GM21825 (cell line): ENCODE measurements at regions not wholly inside any gene's neighbourhood (a gene's known extent, or its start where the extent isn't known, plus 50 kb on each side); places are given as distances from the start of the nearest gene placed in this dataset.

Source experiments
- ATAC-seq: cut with Tn5 transposase; IDR thresholded peaks from one replicate; pipeline ENCODE4 v1.9.1; 2021; ENCODE audit warnings: mild to moderate bottlenecking, moderate library complexity; ENCODE audit not compliant: unreplicated experiment

DNA sequence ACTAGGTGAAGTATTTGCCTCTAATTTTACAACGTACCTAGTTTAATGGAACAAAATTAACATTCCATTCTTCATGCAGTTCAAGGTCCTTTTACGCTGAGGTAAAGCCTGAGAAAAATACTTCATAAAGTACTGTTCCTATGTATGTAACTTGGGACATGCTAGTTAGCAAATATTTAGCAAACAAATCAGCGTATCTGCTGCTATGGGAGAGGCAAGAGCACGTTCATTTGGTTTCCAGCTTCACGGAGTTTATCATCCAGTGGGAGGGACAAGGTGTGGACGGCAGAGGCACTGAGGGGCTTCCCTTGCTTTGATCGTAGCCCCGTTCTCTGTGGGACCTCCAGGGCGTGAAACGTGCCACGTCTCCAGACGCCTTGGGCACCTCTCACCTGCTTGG lies 248.8 kb downstream of the IRS2 start:
- no peak for ATAC-seq

DNA sequence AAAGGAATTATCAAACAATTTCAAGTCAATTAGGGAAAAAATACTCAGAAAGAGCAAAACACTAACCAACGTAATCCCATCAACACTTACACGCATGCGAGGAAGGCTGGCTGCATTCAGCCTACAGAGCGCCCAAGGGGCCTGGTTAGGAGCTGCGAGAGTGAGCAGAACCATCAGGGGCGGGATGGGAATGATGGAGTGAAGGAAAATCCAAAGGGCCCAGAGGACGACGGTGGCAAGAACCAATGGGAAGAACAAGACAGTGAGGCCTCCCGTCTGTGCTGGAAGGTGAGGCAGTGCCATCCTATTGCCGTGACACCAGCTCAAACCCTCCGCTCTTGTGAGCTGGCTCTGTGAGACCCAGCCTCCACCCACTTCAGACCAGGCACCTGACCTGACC lies 253.0 kb downstream of the IRS2 start:
- ATAC-seq, result no peak

GRCh38 chr13:109529964-109530363 lies 256.4 kb downstream of the IRS2 start:
- no peak for ATAC-seq

DNA sequence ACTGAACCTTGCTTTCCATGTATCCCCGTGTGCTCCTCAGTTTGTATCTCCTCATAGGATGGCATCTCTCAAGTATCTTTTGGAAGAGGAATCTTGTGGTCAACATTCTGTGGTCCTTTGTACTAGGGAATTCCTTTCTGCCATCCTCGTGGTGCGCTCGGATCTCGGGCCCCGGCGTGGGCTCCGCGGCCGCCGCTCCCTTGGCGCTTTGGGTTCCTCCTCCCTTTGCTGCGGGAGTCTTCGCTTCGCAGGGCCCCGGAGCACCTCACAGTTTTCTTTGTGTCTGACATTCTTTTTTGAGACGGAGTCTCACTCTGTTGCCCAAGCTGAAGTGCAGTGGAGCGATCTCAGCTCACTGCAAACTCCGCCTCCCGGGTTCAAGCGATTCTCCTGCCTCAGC lies 264.7 kb downstream of the IRS2 start:
- no peak for ATAC-seq

GRCh38 chr13:109517517-109517916 lies 268.9 kb downstream of the IRS2 start:
- ATAC-seq, result no peak

GRCh38 chr13:109516186-109516585 lies 270.2 kb downstream of the IRS2 start:
- no peak for ATAC-seq

DNA sequence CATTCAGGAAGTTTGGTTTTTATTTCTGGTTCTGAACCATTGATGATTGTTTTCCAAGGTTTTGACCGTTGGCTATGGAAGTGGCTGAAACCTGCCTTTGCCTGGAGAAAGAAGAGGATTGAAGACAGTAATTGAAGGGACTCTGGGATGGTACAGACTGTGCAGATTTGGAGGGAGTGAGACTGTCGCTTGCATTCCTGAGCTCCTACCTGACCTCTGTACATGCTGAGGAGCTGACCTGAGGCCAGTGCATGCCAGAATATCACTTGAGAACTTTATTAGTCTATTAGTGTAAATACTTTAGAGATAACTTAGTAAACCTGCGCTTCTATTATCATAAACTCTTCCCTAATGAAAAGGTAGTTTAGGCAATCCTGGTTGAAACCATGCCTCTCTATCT lies 276.4 kb downstream of the IRS2 start:
- ATAC-seq, result no peak

GRCh38 chr13:109509154-109509900 lies 277.1 kb downstream of the IRS2 start:
- no peak for ATAC-seq

DNA sequence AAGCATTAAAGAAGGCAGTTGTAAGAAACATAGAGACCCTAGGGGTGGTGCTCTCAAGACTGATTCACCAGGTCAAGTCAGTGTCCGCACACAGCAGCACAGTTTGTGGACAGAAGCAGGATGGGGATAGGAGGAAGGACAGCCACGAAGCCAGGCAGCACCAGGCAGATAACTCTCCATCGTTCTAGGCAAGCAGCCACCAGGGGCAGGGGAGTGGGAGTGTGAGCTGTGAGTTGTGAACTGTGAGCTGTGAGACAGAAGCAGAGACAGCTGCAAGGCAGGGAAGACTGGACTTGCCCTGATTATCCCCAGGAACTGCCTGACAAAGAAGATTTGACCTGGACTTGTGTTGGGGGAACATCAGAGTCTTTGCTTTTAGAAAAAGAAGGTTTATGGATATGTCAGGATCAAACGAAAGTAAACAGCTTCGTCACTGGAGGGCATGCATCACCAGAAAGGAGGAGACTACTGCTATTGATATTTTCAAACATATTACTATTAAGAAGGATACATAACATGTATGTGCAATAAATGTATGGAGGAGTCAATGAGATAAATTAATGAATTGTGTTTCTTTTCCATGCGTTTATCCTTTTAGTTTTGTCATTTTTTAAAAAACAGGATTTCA lies 286.1 kb downstream of the IRS2 start:
- no peak for ATAC-seq

DNA sequence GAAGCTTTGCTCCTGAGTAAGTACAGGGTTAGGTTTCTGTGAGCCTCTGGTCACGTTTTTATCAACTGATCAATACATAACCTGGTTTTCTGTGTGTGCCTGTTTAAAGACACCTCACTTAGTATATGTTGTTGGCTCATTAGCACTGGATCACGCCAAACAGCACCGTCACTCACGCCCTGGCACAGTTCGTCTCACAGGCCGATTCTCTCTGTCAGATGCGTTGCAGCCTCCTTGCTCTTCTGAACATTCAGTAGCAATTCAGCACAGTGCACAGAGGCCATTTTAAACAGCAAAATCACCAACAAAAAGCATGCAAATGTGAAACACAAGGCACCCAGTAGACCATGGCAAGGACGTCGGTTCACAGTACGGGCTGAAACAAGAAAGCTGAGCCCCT lies 288.5 kb downstream of the IRS2 start:
- no peak for ATAC-seq

DNA sequence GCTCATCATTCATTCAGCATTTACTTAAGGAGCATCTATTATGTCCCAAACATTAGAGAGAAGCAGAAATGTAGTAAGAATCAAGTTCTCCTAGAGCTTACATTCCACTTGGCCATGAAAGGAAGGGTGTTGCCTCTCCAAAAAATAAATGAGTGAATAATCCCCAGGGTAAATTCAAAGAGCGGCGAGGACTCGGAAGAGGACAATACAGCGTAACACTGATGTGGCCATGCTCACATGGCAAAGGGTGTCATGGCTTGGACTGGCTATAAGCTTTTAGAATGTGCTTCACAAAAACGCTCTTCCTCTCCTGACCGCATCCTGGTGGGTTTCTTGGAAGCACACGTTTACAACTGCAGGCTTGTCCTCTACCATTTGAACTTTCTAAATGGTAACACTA lies 290.2 kb downstream of the IRS2 start:
- no peak for ATAC-seq

- no peak for ATAC-seq
Measured at GRCh38 chr13:109494925-109495369, 291.4 kb downstream of the IRS2 start.

DNA sequence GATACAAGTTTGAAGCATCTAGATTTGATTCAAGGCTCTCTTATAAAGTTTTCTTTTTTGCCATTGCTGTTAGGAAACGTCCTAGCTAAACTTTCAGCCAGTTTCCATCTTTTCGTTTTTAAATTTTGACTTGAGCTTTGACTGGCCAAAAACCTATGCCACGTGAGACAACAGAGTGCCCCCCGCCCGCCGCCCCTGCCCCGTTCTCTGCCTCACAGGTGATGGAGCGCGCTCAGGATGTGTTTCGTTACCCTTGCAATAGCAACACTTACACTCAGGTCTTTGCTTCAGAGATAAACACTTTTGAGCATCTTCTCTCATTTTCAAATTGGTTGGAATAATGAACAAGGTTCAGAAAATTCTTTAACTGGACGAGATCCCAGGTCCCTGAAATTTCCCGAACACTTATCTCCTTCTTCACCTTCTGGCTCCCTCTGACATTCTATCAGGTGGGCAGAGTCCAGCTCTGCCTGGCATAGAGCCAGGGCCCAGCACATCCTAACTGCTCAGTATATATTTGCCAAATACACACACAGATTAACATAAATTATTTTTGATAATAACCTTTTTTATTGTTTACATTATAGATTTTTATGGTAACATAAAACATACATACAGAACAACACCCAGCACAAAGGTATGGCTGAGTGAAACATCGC lies 301.1 kb downstream of the IRS2 start:
- no peak for ATAC-seq

- no peak for ATAC-seq
Measured at GRCh38 chr13:109483284-109483683, 303.1 kb downstream of the IRS2 start.

DNA sequence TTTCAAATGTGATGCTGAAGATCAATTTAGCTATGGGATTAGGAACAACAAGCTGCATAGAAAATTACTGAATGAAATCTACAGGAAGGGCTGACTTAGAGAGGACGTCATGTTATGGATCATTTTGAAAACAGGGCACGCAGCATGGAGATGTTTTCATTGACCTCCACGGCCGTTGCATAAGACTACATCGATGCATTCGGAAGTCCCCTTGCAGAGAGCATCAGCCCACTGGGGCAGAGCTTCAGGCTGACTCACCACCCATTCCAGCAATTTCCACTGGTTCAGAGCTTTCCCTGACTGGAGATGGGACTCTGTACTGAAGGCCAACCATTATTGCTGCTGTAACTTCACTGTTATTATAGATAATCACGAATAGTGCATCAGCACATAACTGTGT lies 305.3 kb downstream of the IRS2 start:
- no peak for ATAC-seq

DNA sequence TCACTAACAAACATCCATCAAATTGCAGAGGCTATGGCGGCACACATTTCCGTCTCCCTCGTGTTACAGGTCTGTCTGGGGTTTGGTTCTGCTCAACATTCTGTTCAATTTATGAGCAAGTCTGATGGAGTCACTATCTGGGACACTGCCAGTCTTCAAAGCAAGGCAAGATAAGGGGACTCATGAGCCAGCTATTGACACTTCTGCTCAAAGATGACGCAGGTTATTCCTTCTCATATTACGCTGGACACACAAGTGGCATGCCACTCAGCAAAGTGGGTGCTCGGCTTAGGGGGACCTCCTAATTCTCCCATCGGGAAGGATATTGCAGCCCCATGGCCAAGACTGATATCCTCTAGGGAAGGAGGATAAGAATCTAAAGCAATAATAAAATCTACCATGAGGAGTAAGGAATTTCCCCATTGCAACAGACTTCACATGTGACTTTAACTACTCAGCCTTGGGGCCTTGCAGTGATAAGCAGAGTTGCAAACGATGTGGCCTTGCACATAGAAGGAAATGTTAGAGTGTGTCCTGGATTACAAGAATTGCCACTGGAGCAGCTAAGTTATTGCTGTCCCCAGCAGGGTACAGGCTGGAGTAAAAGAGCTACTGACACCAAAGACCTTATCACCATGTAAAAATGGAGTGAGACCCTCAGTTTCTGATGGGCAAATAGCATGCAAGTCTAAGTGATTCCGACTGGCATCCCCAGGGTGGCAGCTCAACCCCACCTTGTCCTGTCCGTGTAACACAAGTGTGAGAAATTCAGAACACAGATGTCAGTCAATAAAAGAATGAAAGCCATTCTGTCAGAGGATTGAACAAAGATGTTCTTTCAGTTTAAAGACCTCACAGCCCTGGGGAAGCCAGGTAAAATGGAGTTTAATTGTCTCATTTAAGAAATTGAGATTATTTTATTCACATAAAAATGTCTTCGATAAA lies 306.1 kb downstream of the IRS2 start:
- ATAC-seq, result no peak

DNA sequence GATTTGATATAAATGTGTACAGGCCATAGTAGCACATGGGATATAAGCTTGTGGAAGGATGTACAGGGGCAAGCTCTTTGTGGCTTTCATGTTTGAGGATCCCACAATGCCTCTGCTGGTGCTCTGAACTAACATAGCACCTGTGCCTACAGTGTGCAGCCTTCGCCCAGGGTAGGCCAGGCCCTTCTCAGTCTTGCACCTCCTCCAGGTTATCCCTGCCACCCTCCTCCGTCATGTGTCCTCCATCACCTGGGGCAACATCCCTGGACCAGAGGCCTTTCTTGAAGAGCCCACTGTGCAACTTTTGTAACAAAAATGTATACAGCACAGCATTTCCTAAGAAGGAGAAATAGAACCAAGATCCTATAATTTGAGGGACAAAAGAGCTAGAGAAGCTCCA lies 306.8 kb downstream of the IRS2 start:
- ATAC-seq, result no peak

GRCh38 chr13:109476001-109476400 lies 310.4 kb downstream of the IRS2 start:
- ATAC-seq, result no peak

DNA sequence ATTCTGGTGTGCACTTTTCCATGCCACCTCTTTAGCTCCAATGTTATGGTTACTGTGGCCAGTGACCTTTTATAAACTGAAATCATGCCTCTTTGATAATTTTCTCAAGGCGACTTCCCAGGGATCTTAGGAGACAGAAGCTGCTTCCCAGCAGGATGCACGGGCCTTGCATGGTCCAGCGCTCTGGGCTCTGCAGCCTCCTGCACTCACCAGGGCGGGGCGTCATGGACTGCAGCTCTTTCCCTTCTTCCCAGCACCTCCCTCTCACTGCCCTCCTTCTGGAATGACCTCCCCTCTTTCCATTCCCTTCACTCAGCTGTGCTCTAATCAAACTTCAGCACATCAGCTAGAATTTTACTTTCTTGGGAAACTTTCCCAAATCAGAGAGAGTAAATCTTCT lies 318.3 kb downstream of the IRS2 start:
- ATAC-seq, result no peak

DNA sequence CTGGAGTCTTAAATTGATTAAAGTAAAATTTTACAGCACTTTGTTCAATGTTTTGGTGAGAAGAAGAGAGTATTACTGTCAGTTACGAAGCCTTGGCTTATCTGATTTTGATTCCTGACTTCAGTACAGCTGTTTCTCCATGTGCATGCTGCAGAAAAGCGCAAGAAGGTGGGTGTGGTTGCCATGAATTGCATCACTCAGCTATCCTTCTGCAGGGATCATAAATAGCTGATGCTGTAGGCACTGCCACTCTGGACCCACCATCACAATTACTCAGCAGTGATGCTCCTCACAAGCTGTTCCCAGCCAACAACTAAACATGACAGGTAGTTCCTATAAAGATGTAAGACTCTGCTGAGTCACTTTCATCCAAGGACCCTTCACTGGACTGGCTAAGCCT lies 321.2 kb downstream of the IRS2 start:
- no peak for ATAC-seq
